Trophoblast cell (in vitro differentiated cells and primary cell): ENCODE measurements at regions not wholly inside any gene's neighbourhood (a gene's known extent, or its start where the extent isn't known, plus 50 kb on each side); places are given as distances from the start of the nearest gene placed in this dataset.

ENCODE experiments used
- DNase-seq, 2 donors: peaks; one replicate each; pipeline ENCODE4 v3.0.0-alpha.2; 2016
- H2AFZ ChIP-seq: 2 replicates; pipeline ENCODE4 v1.6.1; 2013; ENCODE audit warnings: low read length, moderate library complexity, mild to moderate bottlenecking; ENCODE audit not compliant: insufficient read depth, poor library complexity
- H2AK5ac ChIP-seq: 2 replicates; pipeline ENCODE4 v1.6.1; 2013; ENCODE audit warnings: mild to moderate bottlenecking, low read length
- H2BK120ac ChIP-seq: 2 replicates; pipeline ENCODE4 v1.6.1; 2013; ENCODE audit warnings: low read length, mild to moderate bottlenecking, moderate library complexity; ENCODE audit not compliant: insufficient read depth, poor library complexity
- H2BK12ac ChIP-seq: 2 replicates; pipeline ENCODE4 v1.6.1; 2013; ENCODE audit warnings: mild to moderate bottlenecking, low read length, moderate library complexity
- H2BK5ac ChIP-seq: 2 replicates; pipeline ENCODE4 v1.6.1; 2013; ENCODE audit warnings: low read length, low read depth, moderate library complexity, mild to moderate bottlenecking; ENCODE audit not compliant: poor library complexity
- H3K14ac ChIP-seq: 2 replicates; pipeline ENCODE4 v1.6.1; 2013; ENCODE audit warnings: mild to moderate bottlenecking, low read length
- H3K18ac ChIP-seq: 2 replicates; pipeline ENCODE4 v1.6.1; 2013; ENCODE audit warnings: mild to moderate bottlenecking, low read length
- H3K23ac ChIP-seq: 2 replicates; pipeline ENCODE4 v1.6.1; 2013; ENCODE audit warnings: low read length
- H3K27ac ChIP-seq: 2 replicates; pipeline ENCODE4 v1.5.1; 2013; ENCODE audit warnings: low read depth, mild to moderate bottlenecking, inconsistent platforms, low read length, moderate library complexity
- H3K27me3 ChIP-seq: 2 replicates; pipeline ENCODE4 v1.6.1; 2013; ENCODE audit warnings: inconsistent platforms, mild to moderate bottlenecking, low read length, moderate library complexity; ENCODE audit not compliant: insufficient read depth
- H3K36me3 ChIP-seq, 2 experiments: 1 replicate in 1 of 2; 2 replicates in 1 of 2; pipeline ENCODE4 v1.6.1; 2013; ENCODE audit warnings: low read length in 2 of 2, mild to moderate bottlenecking in 2 of 2, moderate library complexity in 1 of 2; ENCODE audit not compliant: insufficient read depth in 2 of 2, control insufficient read depth in 1 of 2
- H3K4ac ChIP-seq: 2 replicates; pipeline ENCODE4 v1.6.1; 2013; ENCODE audit warnings: low read depth, mild to moderate bottlenecking, low read length, moderate library complexity
- H3K4me1 ChIP-seq, 2 experiments: 1 replicate in 1 of 2; 2 replicates in 1 of 2; pipeline ENCODE4 v1.6.1; 2013; ENCODE audit warnings: low read length in 2 of 2, mild to moderate bottlenecking in 2 of 2, moderate library complexity in 1 of 2; ENCODE audit not compliant: insufficient read depth in 2 of 2, control insufficient read depth in 1 of 2
- H3K4me2 ChIP-seq: 2 replicates; pipeline ENCODE4 v1.6.1; 2013; ENCODE audit warnings: inconsistent platforms, mild to moderate bottlenecking, low read length, moderate library complexity
- H3K4me3 ChIP-seq: 2 replicates; pipeline ENCODE4 v1.5.1; 2013; ENCODE audit warnings: mild to moderate bottlenecking, low read depth, low read length, inconsistent platforms
- H3K79me1 ChIP-seq: one replicate; pipeline ENCODE4 v1.6.1; 2013; ENCODE audit warnings: low read length
- H3K79me2 ChIP-seq: 2 replicates; pipeline ENCODE4 v1.6.1; 2013; ENCODE audit warnings: low read length, mild to moderate bottlenecking; ENCODE audit not compliant: control insufficient read depth, insufficient read depth, poor library complexity
- H3K9ac ChIP-seq: 2 replicates; pipeline ENCODE4 v1.6.1; 2013; ENCODE audit warnings: mild to moderate bottlenecking, low read length
- H3K9me3 ChIP-seq: 2 replicates; pipeline ENCODE4 v1.6.1; 2013; ENCODE audit warnings: low read depth, mild to moderate bottlenecking, control low read depth, inconsistent platforms, low read length; ENCODE audit not compliant: insufficient read depth
- H4K12ac ChIP-seq: 2 replicates; pipeline ENCODE4 v1.6.1; 2013; ENCODE audit warnings: low read depth, mild to moderate bottlenecking, low read length, moderate library complexity
- H4K8ac ChIP-seq: 2 replicates; pipeline ENCODE4 v1.6.1; 2013; ENCODE audit warnings: low read depth, mild to moderate bottlenecking, low read length, moderate library complexity
- H4K91ac ChIP-seq: one replicate; pipeline ENCODE4 v1.6.1; 2013; ENCODE audit warnings: low read depth, mild to moderate bottlenecking, low read length, moderate library complexity
- WGBS: extraction: QIAGEN DNeasy Blood & Tissue Kit; methylation state at CpG from one replicate; pipeline ENCODE4 v1.1.7; 2013; ENCODE audit warnings: missing lambda C conversion rate; ENCODE audit not compliant: insufficient read length, insufficient coverage; ENCODE audit errors: extremely low coverage; 5-methylcytosine and 5-hydroxymethylcytosine counted together

GRCh38 chr15:72866866-72867616 lies 83.5 kb upstream of the ADPGK start:
- Histone ChIP-seq H3K4me1 (peaks cover 4 to 6% of the 10 kb centered on the region in 2 experiments), H2AFZ (no peak overlapping the region), H3K79me1 (no peaks in the 10 kb centered on the region), H3K27ac (no peak overlapping the region), H3K9ac (no peak overlapping the region), H4K91ac (no peak overlapping the region), H4K8ac (no peak overlapping the region), H3K9me3 (no peaks in the 10 kb centered on the region), H3K23ac (no peak overlapping the region), H2BK120ac (no peak overlapping the region), H3K36me3 (no peaks in the 10 kb centered on the region), H3K4me3 (no peak overlapping the region), H3K14ac (no peak overlapping the region), H3K79me2 (no peaks in the 10 kb centered on the region), H4K12ac (no peak overlapping the region), H3K27me3 (no peaks in the 10 kb centered on the region), H3K4me2 (no peak overlapping the region), H2AK5ac (no peak overlapping the region), H2BK12ac (no peak overlapping the region), H3K4ac (no peak overlapping the region), H3K18ac (no peak overlapping the region), H2BK5ac (no peak overlapping the region)
- no peak for DNase-seq
- no CpG with 5 or more reads among the region's 5 CpGs for WGBS

GRCh38 chr15:72866182-72866581 lies 82.6 kb upstream of the ADPGK start:
- no peak overlapping the region for H4K91ac ChIP-seq
- no peak overlapping the region for H4K12ac ChIP-seq
- no peak overlapping the region for H3K4me3 ChIP-seq
- H2AFZ ChIP-seq = no peak overlapping the region
- H2AK5ac ChIP-seq = no peak overlapping the region
- no peak overlapping the region for H2BK5ac ChIP-seq
- H3K4me1 ChIP-seq = peaks cover 4 to 6% of the 10 kb centered on the region in 2 experiments
- H3K4ac ChIP-seq = no peak overlapping the region
- H3K4me2 ChIP-seq = no peak overlapping the region
- H2BK120ac ChIP-seq = no peak overlapping the region
- no peaks in the 10 kb centered on the region for H3K36me3 ChIP-seq
- no peak overlapping the region for H2BK12ac ChIP-seq
- H3K9ac ChIP-seq = no peak overlapping the region
- no peaks in the 10 kb centered on the region for H3K79me1 ChIP-seq
- no peaks in the 10 kb centered on the region for H3K9me3 ChIP-seq
- no peak overlapping the region for H3K14ac ChIP-seq
- H3K18ac ChIP-seq = no peak overlapping the region
- H3K27ac ChIP-seq = no peak overlapping the region
- no peak overlapping the region for H3K23ac ChIP-seq
- no peaks in the 10 kb centered on the region for H3K27me3 ChIP-seq
- peak; percentile 75 to 96 for DNase-seq
- no peaks in the 10 kb centered on the region for H3K79me2 ChIP-seq
- H4K8ac ChIP-seq = no peak overlapping the region

DNA sequence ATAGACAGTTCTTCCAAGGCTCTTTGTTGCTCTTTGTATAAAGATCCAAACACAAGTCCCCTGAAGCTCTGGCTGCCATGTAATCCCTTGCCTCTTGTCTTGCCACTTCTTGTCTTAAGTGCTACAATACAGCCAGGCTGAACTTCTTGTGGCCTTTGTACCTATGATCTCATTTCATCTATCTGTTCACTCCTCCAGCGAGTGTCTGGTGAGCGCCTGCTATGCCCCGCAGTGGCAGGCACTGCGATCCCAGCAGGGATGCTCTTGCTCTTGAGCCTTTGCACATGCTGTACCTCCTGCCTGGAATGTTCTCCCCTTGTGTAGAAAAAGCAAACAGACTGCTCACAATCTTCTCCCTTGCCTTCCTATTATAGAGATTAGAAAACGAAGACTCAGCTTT lies 81.9 kb upstream of the ADPGK start:
- Histone ChIP-seq H3K4ac (no peak overlapping the region), H3K14ac (no peak overlapping the region), H3K9ac (no peak overlapping the region), H3K23ac (no peak overlapping the region), H4K91ac (no peak overlapping the region), H3K9me3 (peaks cover 2% of the 10 kb centered on the region), H2BK5ac (no peak overlapping the region), H3K36me3 (no peaks in the 10 kb centered on the region), H3K79me1 (no peaks in the 10 kb centered on the region), H4K12ac (no peak overlapping the region), H2BK12ac (no peak overlapping the region), H2AK5ac (no peak overlapping the region), H3K79me2 (no peaks in the 10 kb centered on the region), H3K27me3 (no peaks in the 10 kb centered on the region), H3K27ac (no peak overlapping the region), H4K8ac (no peak overlapping the region), H3K4me3 (no peak overlapping the region), H2BK120ac (no peak overlapping the region), H3K4me1 (peaks cover 4 to 6% of the 10 kb centered on the region in 2 experiments), H2AFZ (no peak overlapping the region), H3K18ac (no peak overlapping the region), H3K4me2 (no peak overlapping the region)
- DNase-seq = no peak
- no CpG with 5 or more reads among the region's 5 CpGs for WGBS

DNA sequence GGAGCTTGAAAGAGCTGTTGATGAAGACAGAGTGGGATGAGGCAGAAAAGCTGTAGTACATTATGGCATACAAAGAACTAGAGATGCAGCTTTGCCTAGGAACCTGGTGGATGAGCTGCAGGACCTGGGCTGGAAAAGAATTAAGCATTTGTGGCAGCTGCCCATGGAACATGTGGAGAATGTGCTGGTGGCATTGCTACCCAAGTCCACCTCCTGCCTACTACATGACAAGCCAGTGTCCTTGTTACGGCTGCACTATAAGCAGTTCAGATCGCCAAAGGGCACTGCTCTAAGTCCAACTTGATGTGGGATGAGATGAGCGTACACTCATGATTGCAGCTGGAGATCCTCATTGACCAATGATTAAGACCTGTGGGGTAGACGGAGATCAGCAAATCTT lies 81.1 kb upstream of the ADPGK start:
- DNase-seq = no peak
- Histone ChIP-seq H3K9me3 (peaks cover 2% of the 10 kb centered on the region), H3K4me3 (no peak overlapping the region), H3K79me2 (no peaks in the 10 kb centered on the region), H3K79me1 (no peaks in the 10 kb centered on the region), H2BK5ac (no peak overlapping the region), H4K12ac (no peak overlapping the region), H3K27ac (no peak overlapping the region), H3K9ac (no peak overlapping the region), H3K4ac (no peak overlapping the region), H3K4me1 (peaks cover 4 to 6% of the 10 kb centered on the region in 2 experiments), H3K27me3 (no peaks in the 10 kb centered on the region), H4K91ac (no peak overlapping the region), H3K4me2 (no peak overlapping the region), H2AK5ac (no peak overlapping the region), H3K18ac (no peak overlapping the region), H3K14ac (no peak overlapping the region), H3K36me3 (no peaks in the 10 kb centered on the region), H3K23ac (no peak overlapping the region), H2BK120ac (no peak overlapping the region), H2BK12ac (no peak overlapping the region), H2AFZ (no peak overlapping the region), H4K8ac (no peak overlapping the region)
- WGBS = no CpG with 5 or more reads among the region's 4 CpGs
